Natural killer cell (primary cell): ENCODE measurements at regions not wholly inside any gene's neighbourhood (a gene's known extent, or its start where the extent isn't known, plus 50 kb on each side); places are given as distances from the start of the nearest gene placed in this dataset.

Source experiments
- ATAC-seq, 3 donors: fragments of 150-1000 bp in 2 of 3; fragments of 200-7000 bp in 1 of 3; cut with Tn5 transposase; 1 replicate in 1 of 3; 2 replicates in 2 of 3; pipeline ENCODE4 v1.10.0; 2021; ENCODE audit warnings: mild to moderate bottlenecking in 2 of 3, moderate library complexity in 2 of 3
- DNase-seq, 2 donors: peaks; one replicate each; pipeline versions ENCODE4 v3.0.0 to v3.0.0-alpha.2; 2013 to 2021; ENCODE audit warnings: mixed read lengths in 1 of 2
- H3K27ac ChIP-seq: one replicate; pipeline ENCODE4 v1.5.1; 2013; ENCODE audit warnings: mild to moderate bottlenecking, low read length
- H3K27me3 ChIP-seq: one replicate; pipeline ENCODE4 v1.6.1; 2013; ENCODE audit warnings: low read length; ENCODE audit not compliant: control insufficient read depth, insufficient read depth
- H3K36me3 ChIP-seq: one replicate; pipeline ENCODE4 v1.6.1; 2013; ENCODE audit warnings: low read length; ENCODE audit not compliant: control insufficient read depth, insufficient read depth
- H3K4me1 ChIP-seq: one replicate; pipeline ENCODE4 v1.6.1; 2013; ENCODE audit warnings: low read length; ENCODE audit not compliant: control insufficient read depth, insufficient read depth
- H3K4me3 ChIP-seq: one replicate; pipeline ENCODE4 v1.5.1; 2013; ENCODE audit warnings: low read length
- H3K9me3 ChIP-seq: one replicate; pipeline ENCODE4 v1.6.1; 2013; ENCODE audit warnings: low read length; ENCODE audit not compliant: control insufficient read depth, insufficient read depth
- H3K27ac Mint-ChIP-seq, 2 donors: one replicate each; pipeline ENCODE4 v1.8.0; 2022; ENCODE audit warnings: mild to moderate bottlenecking in 2 of 2, mixed read lengths in 2 of 2, moderate library complexity in 1 of 2
- H3K27me3 Mint-ChIP-seq, 2 donors: one replicate each; pipeline ENCODE4 v1.8.0; 2022; ENCODE audit warnings: low read depth in 2 of 2, mixed read lengths in 2 of 2
- H3K36me3 Mint-ChIP-seq: one replicate; pipeline ENCODE4 v1.8.0; 2022; ENCODE audit warnings: mixed read lengths
- H3K4me1 Mint-ChIP-seq, 2 donors: one replicate each; pipeline ENCODE4 v1.8.0; 2022; ENCODE audit warnings: mixed read lengths in 2 of 2
- H3K4me3 Mint-ChIP-seq: one replicate; pipeline ENCODE4 v1.8.0; 2022; ENCODE audit warnings: mild to moderate bottlenecking, moderate library complexity, mixed read lengths
- H3K9me3 Mint-ChIP-seq, 2 donors: one replicate each; pipeline ENCODE4 v1.8.0; 2022; ENCODE audit warnings: mixed read lengths in 2 of 2
- CTCF ChIP-seq: fragments of 200-600 bp; IDR thresholded peaks from one replicate; pipeline ENCODE4 v1.8.0; 2022; ENCODE audit warnings: antibody characterized with exemption
- whole genome bisulfite sequencing: methylation state at CpG from one replicate; pipeline ENCODE4 v1.1.7; 2013; ENCODE audit warnings: missing lambda C conversion rate; ENCODE audit not compliant: insufficient coverage; 5-methylcytosine and 5-hydroxymethylcytosine counted together
- intact Hi-C: fragments of 100-400 bp; cut with micrococcal nuclease; formaldehyde crosslinking; loops from one replicate; pipeline ENCODE4 v1.14.2; 2022

DNA sequence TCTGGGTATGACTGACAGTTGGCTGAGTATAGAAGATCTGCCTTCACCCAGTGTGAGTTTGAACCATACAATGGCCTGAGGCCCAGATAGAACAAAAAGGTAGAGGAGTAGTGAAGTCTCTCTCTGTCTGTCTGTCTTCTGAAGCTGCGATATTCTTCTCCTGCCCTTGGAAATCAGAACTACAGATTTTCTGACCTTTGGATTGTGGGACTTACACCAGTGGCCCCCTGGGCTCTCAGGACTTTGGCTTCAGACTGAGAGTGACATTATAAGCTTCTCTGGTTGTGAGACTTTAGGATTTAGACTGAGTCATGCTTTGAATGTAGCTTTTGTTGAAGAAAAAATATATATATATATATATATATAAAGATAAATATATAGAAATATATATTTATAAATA is 1235.0 kb upstream of the ADGRL4 start:
- Histone ChIP-seq H3K27me3 (no peaks in the 10 kb centered on the region), H3K9me3 (no peaks in the 10 kb centered on the region), H3K27ac (no peak overlapping the region), H3K4me3 (no peak overlapping the region), H3K4me1 (no peaks in the 10 kb centered on the region), H3K36me3 (no peaks in the 10 kb centered on the region)
- Mint-ChIP-seq H3K9me3 (peaks cover 13 to 22% of the 10 kb centered on the region in 2 donors), H3K27me3 (no peaks in the 10 kb centered on the region), H3K27ac (no peak overlapping the region), H3K36me3 (peaks cover 8% of the 10 kb centered on the region), H3K4me3 (no peak overlapping the region), H3K4me1 (no peaks in the 10 kb centered on the region)
- ATAC-seq (no peak), DNase-seq (no peak)
- intact Hi-C loops, result no loop called here
- WGBS, result 80% methylated on average over 1 of the region's 1 CpG
- TF ChIP-seq CTCF, result no peak

- intact Hi-C loops, result no loop called here
- H3K4me1 Mint-ChIP-seq, result no peaks in the 10 kb centered on the region
- no peaks in the 10 kb centered on the region for H3K27me3 Mint-ChIP-seq
- no peaks in the 10 kb centered on the region for H3K36me3 Mint-ChIP-seq
- DNase-seq (no peak), ATAC-seq (no peak)
- no peaks in the 10 kb centered on the region for H3K4me1 ChIP-seq
- TF ChIP-seq CTCF, result no peak
- no peak overlapping the region for H3K27ac ChIP-seq
- no peaks in the 10 kb centered on the region for H3K9me3 ChIP-seq
- no peak overlapping the region for H3K27ac Mint-ChIP-seq
- no peaks in the 10 kb centered on the region for H3K27me3 ChIP-seq
- H3K36me3 ChIP-seq, result no peaks in the 10 kb centered on the region
- H3K4me3 Mint-ChIP-seq, result no peak overlapping the region
- 78% methylated on average over 2 of the region's 2 CpGs for WGBS
- H3K4me3 ChIP-seq, result no peak overlapping the region
- peaks cover 6 to 18% of the 10 kb centered on the region in 2 donors for H3K9me3 Mint-ChIP-seq
Observed at GRCh38 chr1:80225510-80225909, 1219.0 kb upstream of the ADGRL4 start.

GRCh38 chr1:80221319-80221718 is 1214.8 kb upstream of the ADGRL4 start:
- DNase-seq (no peak), ATAC-seq (no peak)
- TF ChIP-seq CTCF, result no peak
- intact Hi-C loops, result no loop called here
- WGBS, result 92% methylated on average over 3 of the region's 4 CpGs
- Histone ChIP-seq H3K4me1 (no peaks in the 10 kb centered on the region), H3K27me3 (no peaks in the 10 kb centered on the region), H3K27ac (no peak overlapping the region), H3K36me3 (no peaks in the 10 kb centered on the region), H3K4me3 (no peak overlapping the region), H3K9me3 (no peaks in the 10 kb centered on the region)
- no peaks in the 10 kb centered on the region for H3K27me3 Mint-ChIP-seq
- no peaks in the 10 kb centered on the region for H3K4me1 Mint-ChIP-seq
- H3K4me3 Mint-ChIP-seq, result no peak overlapping the region
- H3K9me3 Mint-ChIP-seq, result peaks cover 5 to 14% of the 10 kb centered on the region in 2 donors
- no peak overlapping the region for H3K27ac Mint-ChIP-seq
- no peaks in the 10 kb centered on the region for H3K36me3 Mint-ChIP-seq

DNA sequence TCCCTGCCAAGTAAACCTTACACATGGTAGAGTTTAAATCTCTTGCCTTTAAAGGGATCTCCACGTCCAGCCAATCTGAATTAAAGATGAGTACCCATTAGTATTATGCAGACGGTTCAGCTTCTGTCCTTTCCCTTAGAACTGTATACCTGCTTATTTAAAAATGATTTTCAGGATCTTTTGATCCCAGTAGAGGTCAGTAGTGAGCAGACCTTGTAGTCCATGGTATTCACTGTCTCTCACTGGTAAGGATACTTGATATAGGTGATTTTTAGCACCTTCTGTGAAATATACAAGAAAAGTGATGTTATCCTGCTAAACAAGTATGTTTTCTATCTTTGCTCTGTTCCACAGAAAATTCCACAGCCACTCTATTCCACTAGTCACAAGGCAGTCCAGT is 1211.6 kb upstream of the ADGRL4 start:
- no peak for ATAC-seq
- H3K9me3 Mint-ChIP-seq, result peaks cover 3 to 5% of the 10 kb centered on the region in 2 donors
- intact Hi-C loops, result no loop called here
- DNase-seq, result no peak
- H3K4me1 Mint-ChIP-seq, result no peaks in the 10 kb centered on the region
- H3K4me3 Mint-ChIP-seq, result no peak overlapping the region
- 43% methylated on average over 1 of the region's 2 CpGs for WGBS
- no peaks in the 10 kb centered on the region for H3K27me3 ChIP-seq
- H3K36me3 Mint-ChIP-seq, result peaks cover 6% of the 10 kb centered on the region
- no peak for TF ChIP-seq CTCF
- H3K27ac Mint-ChIP-seq, result no peak overlapping the region
- H3K27ac ChIP-seq, result no peak overlapping the region
- no peaks in the 10 kb centered on the region for H3K36me3 ChIP-seq
- no peaks in the 10 kb centered on the region for H3K27me3 Mint-ChIP-seq
- H3K4me1 ChIP-seq, result no peaks in the 10 kb centered on the region
- H3K4me3 ChIP-seq, result no peak overlapping the region
- H3K9me3 ChIP-seq, result no peaks in the 10 kb centered on the region
